SK-N-SH treated with all-trans-retinoic acid at 6 μM for 48 hours (cell line): ENCODE measurements at regions not wholly inside any gene's neighbourhood (a gene's known extent, or its start where the extent isn't known, plus 50 kb on each side); places are given as distances from the start of the nearest gene placed in this dataset.

ENCODE experiments used
- CREB5 ChIP-seq: fragments of 250-450 bp; sonication (Bioruptor Pico); IDR thresholded peaks from 2 replicates; pipeline ENCODE4 v1.5.1; 2020; ENCODE audit warnings: low read depth, mild to moderate bottlenecking, moderate library complexity
- CSDC2 ChIP-seq: fragments of 250-450 bp; sonication (Bioruptor Pico); IDR thresholded peaks from 2 replicates; pipeline ENCODE4 v1.5.0; 2020; ENCODE audit warnings: mild to moderate bottlenecking, moderate library complexity
- ISL1 ChIP-seq: fragments of 250-450 bp; sonication (Bioruptor Pico); IDR thresholded peaks from 2 replicates; pipeline ENCODE4 v2.1.2; 2022; ENCODE audit warnings: mild to moderate bottlenecking, moderate library complexity
- RARB ChIP-seq: fragments of 250-450 bp; sonication (Bioruptor Pico); IDR thresholded peaks from 2 replicates; pipeline ENCODE4 v1.8.0; 2021; ENCODE audit warnings: mild to moderate bottlenecking, moderate library complexity
- ZFP3 ChIP-seq: fragments of 250-450 bp; sonication (Bioruptor Pico); IDR thresholded peaks from 2 replicates; pipeline ENCODE4 v1.5.0; 2020; ENCODE audit warnings: mild to moderate bottlenecking, moderate library complexity
- ZNF8 ChIP-seq: fragments of 450-650 bp; formaldehyde crosslinking; IDR thresholded peaks from 2 replicates; pipeline ENCODE4 v1.5.0; 2020; ENCODE audit warnings: mild to moderate bottlenecking, moderate library complexity
- TF ChIP-seq, protein P1 (sequence below): fragments of 250-450 bp; sonication (Bioruptor Pico); IDR thresholded peaks from 2 replicates; pipeline ENCODE4 v1.8.0; 2020; ENCODE audit warnings: mild to moderate bottlenecking, moderate library complexity, borderline replicate concordance

DNA sequence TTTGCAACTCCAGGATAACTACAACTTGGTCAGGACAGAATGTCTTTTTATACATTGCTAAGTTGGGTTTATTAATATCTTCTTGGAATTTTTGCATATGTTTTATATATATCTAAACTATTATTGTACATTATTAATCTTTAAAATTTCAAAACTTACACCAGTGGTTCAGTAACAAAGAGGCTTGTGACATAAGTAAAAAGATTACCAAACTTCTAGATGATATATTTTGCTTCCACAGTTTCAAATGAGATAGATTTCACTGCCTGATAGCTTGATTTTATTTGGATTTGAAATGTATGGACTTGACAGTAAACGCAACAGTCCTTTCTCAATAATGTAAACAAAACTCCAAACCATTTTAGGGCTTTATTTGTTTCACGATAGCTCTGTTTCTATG lies 701.2 kb upstream of the IGFBP3 start:
- TF ChIP-seq CSDC2 (no peak), ZFP3 (CRISPR knock-in tag) (no peak), RARB (CRISPR knock-in tag) (no peak), ISL1 (CRISPR knock-in tag) (no peak), ZNF8 (CRISPR knock-in tag) (no peak), CREB5 (CRISPR knock-in tag) (no peak)
- TF ChIP-seq, protein P1, sequence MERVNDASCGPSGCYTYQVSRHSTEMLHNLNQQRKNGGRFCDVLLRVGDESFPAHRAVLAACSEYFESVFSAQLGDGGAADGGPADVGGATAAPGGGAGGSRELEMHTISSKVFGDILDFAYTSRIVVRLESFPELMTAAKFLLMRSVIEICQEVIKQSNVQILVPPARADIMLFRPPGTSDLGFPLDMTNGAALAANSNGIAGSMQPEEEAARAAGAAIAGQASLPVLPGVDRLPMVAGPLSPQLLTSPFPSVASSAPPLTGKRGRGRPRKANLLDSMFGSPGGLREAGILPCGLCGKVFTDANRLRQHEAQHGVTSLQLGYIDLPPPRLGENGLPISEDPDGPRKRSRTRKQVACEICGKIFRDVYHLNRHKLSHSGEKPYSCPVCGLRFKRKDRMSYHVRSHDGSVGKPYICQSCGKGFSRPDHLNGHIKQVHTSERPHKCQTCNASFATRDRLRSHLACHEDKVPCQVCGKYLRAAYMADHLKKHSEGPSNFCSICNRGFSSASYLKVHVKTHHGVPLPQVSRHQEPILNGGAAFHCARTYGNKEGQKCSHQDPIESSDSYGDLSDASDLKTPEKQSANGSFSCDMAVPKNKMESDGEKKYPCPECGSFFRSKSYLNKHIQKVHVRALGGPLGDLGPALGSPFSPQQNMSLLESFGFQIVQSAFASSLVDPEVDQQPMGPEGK (CRISPR knock-in tag), result no peak
